Endodermal cell (in vitro differentiated cells): ENCODE measurements at regions not wholly inside any gene's neighbourhood (a gene's known extent, or its start where the extent isn't known, plus 50 kb on each side); places are given as distances from the start of the nearest gene placed in this dataset.

ENCODE experiments used
- DNase-seq: peaks from one replicate; pipeline ENCODE4 v3.0.0-alpha.2; 2017
- H3K27ac ChIP-seq: 2 replicates; pipeline ENCODE4 v1.5.1; 2013; ENCODE audit warnings: mild to moderate bottlenecking, low read depth, low read length, moderate library complexity
- H3K27me3 ChIP-seq: 2 replicates; pipeline ENCODE4 v1.6.1; 2013; ENCODE audit warnings: mild to moderate bottlenecking, low read length, moderate library complexity; ENCODE audit not compliant: insufficient read depth, control insufficient read depth, poor library complexity, severe bottlenecking
- H3K36me3 ChIP-seq: 2 replicates; pipeline ENCODE4 v1.7.0; 2013; ENCODE audit warnings: mild to moderate bottlenecking, low read length, moderate library complexity; ENCODE audit not compliant: control insufficient read depth, insufficient read depth
- H3K4me1 ChIP-seq: one replicate; pipeline ENCODE4 v1.7.0; 2013; ENCODE audit warnings: low read length; ENCODE audit not compliant: control insufficient read depth, insufficient read depth
- H3K4me3 ChIP-seq: 2 replicates; pipeline ENCODE4 v1.5.1; 2013; ENCODE audit warnings: mild to moderate bottlenecking, low read length, moderate library complexity
- H3K9ac ChIP-seq: 2 replicates; pipeline ENCODE4 v1.6.1; 2013; ENCODE audit warnings: mild to moderate bottlenecking, low read length, moderate library complexity; ENCODE audit not compliant: poor library complexity, severe bottlenecking; ENCODE audit errors: extremely low read depth
- H3K9me3 ChIP-seq: 2 replicates; pipeline ENCODE4 v1.6.1; 2013; ENCODE audit warnings: mild to moderate bottlenecking, low read length, moderate library complexity; ENCODE audit not compliant: control insufficient read depth
- H3K27ac Mint-ChIP-seq: 2 replicates; pipeline ENCODE4 v1.8.0; 2020; ENCODE audit warnings: mixed read lengths
- H3K27me3 Mint-ChIP-seq: 2 replicates; pipeline ENCODE4 v1.8.0; 2021; ENCODE audit warnings: mild to moderate bottlenecking, mixed read lengths; ENCODE audit not compliant: insufficient read depth
- H3K36me3 Mint-ChIP-seq: 2 replicates; pipeline ENCODE4 v1.8.0; 2020; ENCODE audit warnings: low read depth, mixed read lengths
- H3K4me1 Mint-ChIP-seq: 2 replicates; pipeline ENCODE4 v1.8.0; 2020; ENCODE audit warnings: mixed read lengths
- H3K4me3 Mint-ChIP-seq: 2 replicates; pipeline ENCODE4 v1.8.0; 2020; ENCODE audit warnings: mild to moderate bottlenecking, moderate library complexity, mixed read lengths
- H3K9me3 Mint-ChIP-seq: 2 replicates; pipeline ENCODE4 v1.8.0; 2020; ENCODE audit warnings: mild to moderate bottlenecking, mixed read lengths
- CTCF ChIP-seq: fragments of 200-600 bp; sonication (generic); conservative IDR thresholded peaks from 2 replicates; pipeline ENCODE4 v1.5.0; 2021; ENCODE audit warnings: antibody characterized with exemption, mild to moderate bottlenecking
- WGBS, 2 experiments: methylation state at CpG; one replicate each; pipeline versions ENCODE4 v1.1.5 to v1.1.7; 2013; ENCODE audit warnings: missing lambda C conversion rate in 2 of 2, mixed read lengths in 1 of 2; ENCODE audit not compliant: insufficient coverage in 1 of 2, insufficient read length in 1 of 2; 5-methylcytosine and 5-hydroxymethylcytosine counted together

GRCh38 chr5:1999794-2000193 lies 117.1 kb upstream of the IRX4 start:
- Histone ChIP-seq H3K4me3 (no peak overlapping the region), H3K36me3 (no peaks in the 10 kb centered on the region), H3K27ac (no peak overlapping the region), H3K9me3 (no peaks in the 10 kb centered on the region), H3K27me3 (peaks cover 8% of the 10 kb centered on the region), H3K9ac (no peak overlapping the region), H3K4me1 (no peaks in the 10 kb centered on the region)
- peaks cover 20% of the 10 kb centered on the region for H3K27me3 Mint-ChIP-seq
- no peak overlapping the region for H3K4me3 Mint-ChIP-seq
- WGBS, 2 experiments, result 85 to 93% methylated on average over 5 to 6 of the region's 6 CpGs
- H3K36me3 Mint-ChIP-seq, result no peaks in the 10 kb centered on the region
- DNase-seq, result no peak
- H3K9me3 Mint-ChIP-seq, result no peaks in the 10 kb centered on the region
- H3K4me1 Mint-ChIP-seq, result no peaks in the 10 kb centered on the region
- H3K27ac Mint-ChIP-seq, result no peak overlapping the region
- no peak for TF ChIP-seq CTCF

GRCh38 chr5:1998716-1999317 lies 116.1 kb upstream of the IRX4 start:
- Mint-ChIP-seq H3K27me3 (peaks cover 16% of the 10 kb centered on the region), H3K9me3 (no peaks in the 10 kb centered on the region), H3K36me3 (no peaks in the 10 kb centered on the region), H3K4me1 (no peaks in the 10 kb centered on the region), H3K27ac (no peak overlapping the region), H3K4me3 (no peak overlapping the region)
- Histone ChIP-seq H3K9ac (no peak overlapping the region), H3K4me1 (no peaks in the 10 kb centered on the region), H3K9me3 (no peaks in the 10 kb centered on the region), H3K27ac (no peak overlapping the region), H3K4me3 (no peak overlapping the region), H3K27me3 (no peaks in the 10 kb centered on the region), H3K36me3 (no peaks in the 10 kb centered on the region)
- no peak for TF ChIP-seq CTCF
- no peak for DNase-seq
- 70 to 92% methylated on average over 4 of the region's 4 CpGs for WGBS, 2 experiments

GRCh38 chr5:1998348-1998669 lies 115.6 kb upstream of the IRX4 start:
- Mint-ChIP-seq H3K27ac (no peak overlapping the region), H3K4me1 (no peaks in the 10 kb centered on the region), H3K36me3 (no peaks in the 10 kb centered on the region), H3K4me3 (no peak overlapping the region), H3K9me3 (peaks cover 1% of the 10 kb centered on the region), H3K27me3 (peaks cover 13% of the 10 kb centered on the region)
- 92% methylated on average over 1 of the region's 1 CpG; no CpG with 5 or more reads in 1 of the 2 experiments for WGBS, 2 experiments
- Histone ChIP-seq H3K4me3 (no peak overlapping the region), H3K27me3 (no peaks in the 10 kb centered on the region), H3K9ac (no peak overlapping the region), H3K36me3 (no peaks in the 10 kb centered on the region), H3K4me1 (no peaks in the 10 kb centered on the region), H3K27ac (no peak overlapping the region), H3K9me3 (no peaks in the 10 kb centered on the region)
- no peak for TF ChIP-seq CTCF
- no peak for DNase-seq
